Upper lobe of left lung (tissue), 6 donors: ENCODE measurements at regions not wholly inside any gene's neighbourhood (a gene's known extent, or its start where the extent isn't known, plus 50 kb on each side); places are given as distances from the start of the nearest gene placed in this dataset.

ENCODE experiments used
- ATAC-seq, 2 donors: fragments of 200-7000 bp; cut with Tn5 transposase; one replicate each; pipeline ENCODE4 v1.9.1; 2022; ENCODE audit warnings: mild to moderate bottlenecking in 2 of 2, moderate library complexity in 2 of 2; ENCODE audit not compliant: low FRiP score in 2 of 2
- DNase-seq, 2 donors: peaks; one replicate each; pipeline ENCODE4 v3.0.0-alpha.2; 2019 to 2020
- H3K27ac ChIP-seq, 4 donors: fragments of 200-600 bp; sonication (generic); one replicate each; pipeline ENCODE4 v1.5.1; 2016 to 2019
- H3K27me3 ChIP-seq, 4 donors: fragments of 200-600 bp; sonication (generic); one replicate each; pipeline ENCODE4 v1.5.1; 2017 to 2019
- H3K36me3 ChIP-seq, 4 donors: fragments of 200-600 bp; sonication (generic); one replicate each; pipeline ENCODE4 v1.5.1; 2016 to 2019
- H3K4me1 ChIP-seq, 4 donors: fragments of 200-600 bp; sonication (generic); one replicate each; pipeline ENCODE4 v1.5.1; 2018 to 2019
- H3K4me3 ChIP-seq, 4 donors: fragments of 200-600 bp; sonication (generic); one replicate each; pipeline ENCODE4 v1.5.1; 2017 to 2019; ENCODE audit warnings: mild to moderate bottlenecking in 2 of 4, moderate library complexity in 1 of 4
- H3K9me3 ChIP-seq, 4 donors: fragments of 200-600 bp; sonication (generic); one replicate each; pipeline ENCODE4 v1.5.1; 2018 to 2019
- EP300 ChIP-seq, 4 donors: sonication (generic); formaldehyde crosslinking; IDR thresholded peaks; one replicate each; pipeline ENCODE4 v1.5.1; 2017; ENCODE audit warnings: antibody characterized with exemption in 4 of 4, control low read depth in 2 of 4
- POLR2A ChIP-seq, 4 donors: fragments of 450-650 bp; IDR thresholded peaks; one replicate each; pipeline ENCODE4 v1.5.1; 2016 to 2017; ENCODE audit warnings: antibody characterized with exemption in 4 of 4, mild to moderate bottlenecking in 2 of 4
- POLR2AphosphoS5 ChIP-seq, 2 donors: sonication (generic); formaldehyde crosslinking; IDR thresholded peaks; one replicate each; pipeline ENCODE4 v1.5.1; 2017; ENCODE audit warnings: antibody characterized with exemption in 2 of 2
- WGBS, 2 donors: methylation state at CpG; one replicate each; pipeline ENCODE4 v1.1.5; 2017 to 2018; 5-methylcytosine and 5-hydroxymethylcytosine counted together
- TF ChIP-seq, protein P1 (sequence below), 6 experiments: fragments of 450-650 bp in 4 of 6; fragments of 200-600 bp in 2 of 6; sonication (generic) in 2 of 6; IDR thresholded peaks; one replicate each; pipeline ENCODE4 v1.5.1; 2016 to 2019; ENCODE audit warnings: antibody characterized with exemption in 6 of 6
- donor health status: DM: no; HTN: no; CAD: no; lungs with moderate emphysema.
- donor health status: DM: no; HTN: yes; CAD: no; lungs with severe emphysema.

DNA sequence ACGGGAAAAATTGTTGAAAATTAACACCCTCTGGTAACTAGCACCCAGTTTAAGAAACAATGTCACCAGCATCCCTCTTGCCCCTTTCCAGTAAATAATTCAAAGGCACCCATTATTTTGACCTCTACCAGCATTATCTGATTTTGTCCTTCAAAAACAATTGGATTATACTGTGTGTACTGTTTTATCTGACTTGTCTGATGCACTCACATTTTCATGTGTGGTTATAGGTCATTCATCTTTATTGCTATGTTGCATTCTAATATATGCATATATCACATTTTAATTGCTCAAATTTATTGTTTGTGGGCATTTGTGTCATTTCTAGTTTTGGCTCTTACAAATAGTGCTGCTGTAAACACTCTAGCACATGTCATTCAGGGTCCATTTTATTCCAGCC lies 260.9 kb upstream of the PRDM1 start:
- Histone ChIP-seq H3K27ac (no peak overlapping the region), H3K4me3 (no peak overlapping the region), H3K4me1 (no peaks in the 10 kb centered on the region), H3K9me3 (no peaks in the 10 kb centered on the region), H3K27me3 (no peaks in the 10 kb centered on the region), H3K36me3 (no peaks in the 10 kb centered on the region)
- ATAC-seq (no peak), DNase-seq (no peak)
- TF ChIP-seq EP300 (IDR thresholded peaks at IDR 0.05) = no peak
- TF ChIP-seq, protein P1, sequence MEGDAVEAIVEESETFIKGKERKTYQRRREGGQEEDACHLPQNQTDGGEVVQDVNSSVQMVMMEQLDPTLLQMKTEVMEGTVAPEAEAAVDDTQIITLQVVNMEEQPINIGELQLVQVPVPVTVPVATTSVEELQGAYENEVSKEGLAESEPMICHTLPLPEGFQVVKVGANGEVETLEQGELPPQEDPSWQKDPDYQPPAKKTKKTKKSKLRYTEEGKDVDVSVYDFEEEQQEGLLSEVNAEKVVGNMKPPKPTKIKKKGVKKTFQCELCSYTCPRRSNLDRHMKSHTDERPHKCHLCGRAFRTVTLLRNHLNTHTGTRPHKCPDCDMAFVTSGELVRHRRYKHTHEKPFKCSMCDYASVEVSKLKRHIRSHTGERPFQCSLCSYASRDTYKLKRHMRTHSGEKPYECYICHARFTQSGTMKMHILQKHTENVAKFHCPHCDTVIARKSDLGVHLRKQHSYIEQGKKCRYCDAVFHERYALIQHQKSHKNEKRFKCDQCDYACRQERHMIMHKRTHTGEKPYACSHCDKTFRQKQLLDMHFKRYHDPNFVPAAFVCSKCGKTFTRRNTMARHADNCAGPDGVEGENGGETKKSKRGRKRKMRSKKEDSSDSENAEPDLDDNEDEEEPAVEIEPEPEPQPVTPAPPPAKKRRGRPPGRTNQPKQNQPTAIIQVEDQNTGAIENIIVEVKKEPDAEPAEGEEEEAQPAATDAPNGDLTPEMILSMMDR (IDR thresholded peaks at IDR 0.05) = no peak
- no peak for TF ChIP-seq POLR2AphosphoS5 (IDR thresholded peaks at IDR 0.05)
- TF ChIP-seq POLR2A (IDR thresholded peaks at IDR 0.05) = no peak
- WGBS, 2 donors = 67 to 75% methylated on average over 1 of the region's 1 CpG

GRCh38 chr6:105824732-105825131 lies 261.4 kb upstream of the PRDM1 start:
- no peak overlapping the region for H3K4me3 ChIP-seq
- H3K36me3 ChIP-seq = no peaks in the 10 kb centered on the region
- 62 to 70% methylated on average over 1 of the region's 1 CpG for WGBS, 2 donors

DNA sequence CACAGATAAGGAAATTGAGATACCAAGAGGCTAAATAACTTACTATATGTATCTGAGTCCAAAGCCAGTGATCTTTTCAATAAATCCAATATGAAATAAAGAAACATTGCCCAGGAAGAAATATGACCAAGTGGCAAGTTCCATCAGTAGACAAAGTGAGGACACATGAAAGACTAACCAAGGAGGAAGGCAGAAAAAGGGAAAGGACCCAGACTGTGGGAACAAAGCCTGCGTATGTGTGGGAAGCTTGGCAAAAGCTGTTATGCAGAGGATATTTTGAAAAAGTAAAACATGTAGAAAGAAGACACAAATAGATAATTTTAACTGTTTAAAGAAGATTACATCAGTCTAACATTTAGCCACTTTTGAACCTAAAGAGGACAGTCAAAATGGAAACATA lies 264.4 kb upstream of the PRDM1 start:
- no peak overlapping the region for H3K27ac ChIP-seq
- no peaks in the 10 kb centered on the region for H3K9me3 ChIP-seq
- no peak for DNase-seq
- no peaks in the 10 kb centered on the region for H3K4me1 ChIP-seq
- ATAC-seq = no peak
- WGBS, 2 donors = 76 to 84% methylated on average over 1 of the region's 1 CpG
- TF ChIP-seq, protein P1 (IDR thresholded peaks at IDR 0.05) = no peak
- TF ChIP-seq EP300 (IDR thresholded peaks at IDR 0.05) (no peak), POLR2AphosphoS5 (IDR thresholded peaks at IDR 0.05) (no peak), POLR2A (IDR thresholded peaks at IDR 0.05) (no peak)
- no peaks in the 10 kb centered on the region for H3K36me3 ChIP-seq
- H3K4me3 ChIP-seq = no peak overlapping the region
- H3K27me3 ChIP-seq = no peaks in the 10 kb centered on the region

More at GRCh38 chr6:105824732-105825131, 261.4 kb upstream of the PRDM1 start:
- no peak for ATAC-seq
- DNase-seq = no peak
- Histone ChIP-seq H3K9me3 (no peaks in the 10 kb centered on the region), H3K4me1 (no peaks in the 10 kb centered on the region), H3K27ac (no peak overlapping the region), H3K27me3 (no peaks in the 10 kb centered on the region)
- TF ChIP-seq POLR2AphosphoS5 (IDR thresholded peaks at IDR 0.05) (no peak), POLR2A (IDR thresholded peaks at IDR 0.05) (no peak), EP300 (IDR thresholded peaks at IDR 0.05) (no peak)
- TF ChIP-seq, protein P1 (IDR thresholded peaks at IDR 0.05) = no peak

DNA sequence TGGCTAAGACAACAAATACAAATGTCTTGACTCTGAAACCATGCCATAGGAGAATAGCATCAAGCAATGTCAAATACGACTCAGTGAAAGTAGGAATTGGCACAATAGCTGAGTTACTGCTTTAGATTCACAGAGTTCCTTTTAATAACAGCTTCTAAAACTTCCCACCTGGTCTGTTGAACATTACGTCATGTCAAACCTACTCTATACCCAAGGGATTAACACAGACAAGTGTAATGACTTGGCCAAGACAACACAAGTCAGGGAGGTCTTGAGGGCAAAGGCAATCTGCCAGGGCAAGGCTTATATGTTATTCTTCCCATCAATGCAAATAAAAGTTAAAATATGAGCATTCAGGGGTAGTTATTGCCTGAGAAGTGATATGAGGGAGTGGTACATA lies 265.1 kb upstream of the PRDM1 start:
- no peak for DNase-seq
- H3K36me3 ChIP-seq = no peaks in the 10 kb centered on the region
- H3K27me3 ChIP-seq = no peaks in the 10 kb centered on the region
- no peak overlapping the region for H3K4me3 ChIP-seq
- 83 to 89% methylated on average over 2 of the region's 2 CpGs for WGBS, 2 donors
- no peaks in the 10 kb centered on the region for H3K9me3 ChIP-seq
- no peaks in the 10 kb centered on the region for H3K4me1 ChIP-seq
- no peak for TF ChIP-seq EP300 (IDR thresholded peaks at IDR 0.05)
- TF ChIP-seq, protein P1 (IDR thresholded peaks at IDR 0.05) = no peak
- no peak for TF ChIP-seq POLR2AphosphoS5 (IDR thresholded peaks at IDR 0.05)
- TF ChIP-seq POLR2A (IDR thresholded peaks at IDR 0.05) = no peak
- no peak for ATAC-seq
- no peak overlapping the region for H3K27ac ChIP-seq

GRCh38 chr6:105819745-105820144 lies 266.4 kb upstream of the PRDM1 start:
- H3K36me3 ChIP-seq = no peaks in the 10 kb centered on the region
- DNase-seq (no peak), ATAC-seq (no peak)
- WGBS, 2 donors = 75 to 78% methylated on average over 2 of the region's 2 CpGs
- peaks cover 0 to 5% (median 0%) of the 10 kb centered on the region in 4 donors for H3K4me1 ChIP-seq
- H3K27ac ChIP-seq = no peak overlapping the region
- no peak overlapping the region for H3K4me3 ChIP-seq
- TF ChIP-seq, protein P1 (IDR thresholded peaks at IDR 0.05) = no peak
- no peak for TF ChIP-seq POLR2A (IDR thresholded peaks at IDR 0.05)
- no peak for TF ChIP-seq POLR2AphosphoS5 (IDR thresholded peaks at IDR 0.05)
- TF ChIP-seq EP300 (IDR thresholded peaks at IDR 0.05) = no peak
- no peaks in the 10 kb centered on the region for H3K9me3 ChIP-seq
- H3K27me3 ChIP-seq = no peaks in the 10 kb centered on the region
